ENCODE measurements at regions not wholly inside any gene's neighbourhood (a gene's known extent, or its start where the extent isn't known, plus 50 kb on each side); places are given as distances from the start of the nearest gene placed in this dataset.

DNA sequence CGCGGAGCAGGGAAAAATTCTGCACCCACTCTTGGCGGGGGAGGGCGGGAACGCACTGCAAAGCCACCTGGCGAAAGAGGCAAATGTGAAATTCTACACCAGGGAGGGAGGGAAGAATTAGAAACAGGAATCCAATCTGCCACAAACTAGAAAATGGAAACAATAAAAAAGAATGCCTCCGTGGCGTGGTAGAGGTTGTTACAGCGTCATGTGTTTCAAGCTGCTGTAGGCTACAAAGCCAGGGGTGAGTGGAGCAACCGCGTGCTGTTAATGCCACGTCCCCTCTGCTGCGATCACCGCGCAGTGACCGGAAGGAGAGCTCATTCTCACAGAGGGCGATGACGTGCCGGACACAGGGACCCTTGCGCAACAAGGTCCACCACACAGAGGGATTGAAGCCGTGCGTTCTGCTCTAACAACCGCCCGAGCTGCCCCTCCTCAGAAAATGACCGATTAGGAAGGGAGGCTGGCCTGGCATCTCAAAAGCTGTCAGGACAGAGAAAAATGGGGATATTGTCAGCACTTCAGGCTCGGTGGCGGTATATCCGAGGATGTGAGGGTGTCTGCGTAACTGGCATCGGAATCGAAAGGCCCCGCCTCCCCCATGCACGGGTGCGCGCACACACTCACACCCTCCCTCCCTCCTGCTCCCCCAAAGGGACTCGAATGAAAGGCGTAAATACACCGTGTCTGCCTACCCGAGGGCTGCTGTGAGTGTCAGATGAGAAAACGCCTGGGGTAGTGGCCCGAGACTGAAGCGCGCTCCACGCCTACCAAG is 70.8 kb upstream of the TNRC6C start:
- Mint-ChIP-seq H3K4me1 (peaks cover 41 to 77% (median 65%) of the 10 kb centered on the region in 4 donors), H3K27ac (peak overlapping the region; percentile 90 to 99 (median 98)), H3K27me3 (no peaks in the 10 kb centered on the region), H3K4me3 (peak overlapping the region; percentile 90 to 97 (median 94)), H3K9me3 (no peaks in the 10 kb centered on the region), H3K36me3 (no peaks in the 10 kb centered on the region)
- POLR2A ChIA-PET: interaction anchor here (0.8 to 9.8 kb wide), 12 partner anchors 9 to 504 kb away, joined by 3 to 166 read pairs (median 4); partner anchors contain the start of gene TNRC6C
- peak; percentile 88 to 92 for ATAC-seq
- DNase-seq: peak; percentile 68 to 90 (median 85)

- H3K27me3 Mint-ChIP-seq: no peaks in the 10 kb centered on the region
- DNase-seq: peak in 1 of 10 donors; percentile 21
Observed at GRCh38 chr17:77888242-77889134, 70.0 kb upstream of the TNRC6C start.

DNA sequence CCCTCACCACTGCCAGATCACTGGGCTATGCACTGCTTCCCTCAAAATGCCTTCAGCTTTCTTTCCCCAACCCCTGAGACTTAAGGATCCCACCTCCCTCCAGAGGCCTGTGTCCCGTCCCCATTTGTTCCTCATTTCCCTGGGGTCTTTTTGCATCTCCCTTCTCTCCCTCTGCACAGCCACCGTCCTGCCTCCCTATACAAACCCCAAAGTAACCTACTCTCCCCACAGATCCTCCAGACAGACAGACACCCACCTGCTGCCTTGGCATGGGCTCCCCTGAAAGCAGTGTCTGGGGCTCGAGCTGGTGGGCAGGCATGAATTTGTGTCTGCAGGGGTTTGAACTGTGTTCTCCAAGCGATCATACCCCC is 69.4 kb upstream of the TNRC6C start:
- ATAC-seq (no peak), DNase-seq (no peak)
- Mint-ChIP-seq H3K9me3 (no peaks in the 10 kb centered on the region), H3K27ac (peak overlapping the region in 9 of 10 donors; percentile 52 to 99 (median 78)), H3K4me1 (peaks cover 46 to 78% (median 67%) of the 10 kb centered on the region in 4 donors), H3K36me3 (no peaks in the 10 kb centered on the region), H3K27me3 (no peaks in the 10 kb centered on the region), H3K4me3 (peak overlapping the region in 7 of 10 donors; percentile 2 to 58 (median 42))
- POLR2A ChIA-PET: interaction anchor here (0.6 to 9.8 kb wide), 4 partner anchors 55 to 1719 kb away, joined by 4 to 166 read pairs (median 6); partner anchors contain the start of gene TNRC6C

More at GRCh38 chr17:77888242-77889134, 70.0 kb upstream of the TNRC6C start:
- no peaks in the 10 kb centered on the region for H3K36me3 Mint-ChIP-seq
- POLR2A ChIA-PET: interaction anchor here (0.6 to 9.8 kb wide), 13 partner anchors 9 to 1718 kb away, joined by 3 to 166 read pairs (median 4); partner anchors contain the start of gene TNRC6C
- H3K4me3 Mint-ChIP-seq: peak overlapping the region; percentile 90 to 97 (median 94)
- H3K4me1 Mint-ChIP-seq: peaks cover 47 to 78% (median 67%) of the 10 kb centered on the region in 4 donors
- ATAC-seq: peak in 1 of 2 donors; percentile 3
- H3K9me3 Mint-ChIP-seq: no peaks in the 10 kb centered on the region
- peak overlapping the region; percentile 90 to 99 (median 98) for H3K27ac Mint-ChIP-seq

DNA sequence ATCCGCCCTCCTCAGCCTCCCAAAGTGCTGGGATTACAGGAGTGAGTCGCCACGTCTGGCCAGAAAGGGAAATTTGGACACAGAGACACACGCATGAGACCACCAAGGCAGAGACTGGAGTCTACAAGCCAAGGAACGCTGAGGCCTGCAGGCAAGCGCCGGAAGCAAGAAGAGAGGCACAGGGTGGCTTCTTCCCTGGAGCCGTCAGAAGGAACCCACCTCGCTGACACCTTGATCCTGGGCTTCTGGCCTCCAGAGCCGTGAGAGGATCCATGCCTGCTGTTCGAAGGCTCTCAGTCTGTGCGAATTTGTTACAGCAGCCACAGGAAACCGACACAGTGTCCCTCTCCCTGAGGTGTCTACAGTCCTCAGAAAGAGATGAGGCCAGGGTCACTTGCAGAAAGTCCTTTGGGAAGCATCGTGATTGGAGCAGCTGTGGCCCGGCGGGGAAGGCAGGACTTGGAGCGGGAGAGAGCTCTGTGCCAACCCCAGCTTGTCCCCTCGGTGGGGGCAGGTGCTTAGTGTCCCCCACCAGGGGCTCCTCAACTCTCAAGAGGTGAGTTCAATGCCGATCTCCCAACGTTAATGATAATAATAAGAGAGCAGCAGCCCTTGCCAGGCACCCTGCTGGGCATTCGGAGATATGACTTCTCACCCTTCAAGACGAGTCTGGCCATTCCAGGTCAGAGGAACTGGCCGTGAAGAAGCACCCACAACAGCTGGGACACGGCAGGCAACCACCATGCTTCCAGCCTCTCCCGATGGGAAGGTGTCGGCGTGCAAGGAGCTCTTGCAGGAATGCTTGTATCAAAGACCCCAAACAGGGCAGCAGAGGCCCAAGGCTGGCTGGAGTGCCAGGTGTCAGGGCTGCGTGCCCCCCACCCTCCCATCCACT is 68.4 kb upstream of the TNRC6C start:
- POLR2A ChIA-PET: interaction anchor here (1.1 to 9.8 kb wide), 3 partner anchors 9 to 68 kb away, joined by 4 to 166 read pairs (median 15); partner anchors contain the start of gene TNRC6C
- peaks cover 44 to 76% (median 61%) of the 10 kb centered on the region in 4 donors for H3K4me1 Mint-ChIP-seq
- ATAC-seq (no peak), DNase-seq (no peak)
- H3K9me3 Mint-ChIP-seq: no peaks in the 10 kb centered on the region
- H3K4me3 Mint-ChIP-seq: no peak overlapping the region
- H3K27ac Mint-ChIP-seq: peak overlapping the region in 2 of 10 donors; percentile 27 to 69
- H3K36me3 Mint-ChIP-seq: no peaks in the 10 kb centered on the region
- no peaks in the 10 kb centered on the region for H3K27me3 Mint-ChIP-seq

GRCh38 chr17:77890771-77891170 is 67.7 kb upstream of the TNRC6C start:
- no peak overlapping the region for H3K4me3 Mint-ChIP-seq
- POLR2A ChIA-PET: interaction anchor here (1.1 to 3.5 kb wide), 2 partner anchors 10 to 68 kb away, joined by 4 to 15 read pairs; partner anchors contain the start of gene TNRC6C
- DNase-seq: peak in 1 of 10 donors; percentile 30
- no peaks in the 10 kb centered on the region for H3K36me3 Mint-ChIP-seq
- H3K27me3 Mint-ChIP-seq: no peaks in the 10 kb centered on the region
- H3K27ac Mint-ChIP-seq: peak overlapping the region in 1 of 10 donors; percentile 31
- H3K4me1 Mint-ChIP-seq: peaks cover 41 to 70% (median 58%) of the 10 kb centered on the region in 4 donors
- H3K9me3 Mint-ChIP-seq: no peaks in the 10 kb centered on the region
- no peak for ATAC-seq

- H3K4me3 Mint-ChIP-seq: no peak overlapping the region
Observed at GRCh38 chr17:77891602-77892001, 66.9 kb upstream of the TNRC6C start.

GRCh38 chr17:77892031-77892430 is 66.5 kb upstream of the TNRC6C start:
- H3K36me3 Mint-ChIP-seq: no peaks in the 10 kb centered on the region
- DNase-seq: peak in 1 of 10 donors; percentile 21
- H3K9me3 Mint-ChIP-seq: no peaks in the 10 kb centered on the region
- no peak for ATAC-seq
- H3K27ac Mint-ChIP-seq: no peak overlapping the region
- H3K4me1 Mint-ChIP-seq: peaks cover 32 to 58% (median 46%) of the 10 kb centered on the region in 4 donors
- H3K27me3 Mint-ChIP-seq: no peaks in the 10 kb centered on the region
- no peak overlapping the region for H3K4me3 Mint-ChIP-seq
- POLR2A ChIA-PET: interaction anchor here (1.5 to 3.5 kb wide), 4 partner anchors 8 to 281 kb away, joined by 5 to 20 read pairs (median 10); partner anchors contain the start of gene TNRC6C

More at GRCh38 chr17:77891602-77892001, 66.9 kb upstream of the TNRC6C start:
- no peak for ATAC-seq
- Mint-ChIP-seq H3K27me3 (no peaks in the 10 kb centered on the region), H3K9me3 (no peaks in the 10 kb centered on the region), H3K27ac (peak overlapping the region in 1 of 10 donors; percentile 46), H3K36me3 (no peaks in the 10 kb centered on the region), H3K4me1 (peaks cover 36 to 62% (median 50%) of the 10 kb centered on the region in 4 donors)
- no peak for DNase-seq
- POLR2A ChIA-PET: interaction anchor here (1.1 to 3.5 kb wide), 2 partner anchors 11 to 67 kb away, joined by 4 to 15 read pairs; partner anchors contain the start of gene TNRC6C

GRCh38 chr17:77892469-77893143 is 65.9 kb upstream of the TNRC6C start:
- ATAC-seq: no peak

DNA sequence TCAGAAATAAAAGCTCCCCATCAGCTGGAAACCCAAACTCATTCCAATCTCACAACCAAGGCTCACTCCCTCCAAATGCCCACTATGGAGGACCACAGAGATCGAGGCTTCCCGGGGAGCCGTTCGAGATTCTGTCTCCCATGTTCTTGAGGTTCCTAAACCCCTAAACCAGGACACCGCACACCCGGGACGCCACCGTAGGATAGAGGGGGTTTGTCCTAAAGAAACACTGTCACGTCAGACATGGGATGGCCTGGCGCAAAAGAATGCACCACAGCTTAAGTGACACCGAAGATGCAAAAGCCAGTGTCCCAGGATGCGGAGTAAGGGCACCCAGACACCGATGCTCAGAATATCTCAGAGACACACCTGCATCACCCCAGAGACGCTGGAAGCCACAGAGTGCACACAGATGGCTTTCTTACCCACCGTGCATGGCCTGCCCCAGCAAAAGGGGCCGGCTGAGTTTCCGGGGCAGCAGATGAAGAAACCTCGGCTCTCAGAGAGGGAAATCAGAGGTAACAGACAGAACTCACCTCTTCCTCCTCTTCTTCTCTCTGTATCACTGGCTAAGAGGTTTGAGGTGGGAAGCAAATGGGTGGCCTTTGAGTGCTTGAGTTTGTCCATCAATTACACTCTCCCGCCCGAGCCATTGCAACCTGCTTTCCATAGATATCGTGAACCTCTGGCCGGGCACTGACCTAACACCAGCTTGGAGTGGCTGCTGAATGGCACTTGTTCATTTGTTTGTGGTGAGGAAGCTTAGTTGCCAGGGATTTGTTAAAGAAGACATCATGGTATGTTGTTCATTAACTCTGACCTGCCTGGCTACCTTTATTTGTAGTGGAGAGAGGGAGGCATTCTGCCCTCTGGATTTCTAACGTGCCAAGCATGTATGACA is 65.1 kb upstream of the TNRC6C start:
- H3K4me1 Mint-ChIP-seq: peaks cover 20 to 44% (median 34%) of the 10 kb centered on the region in 4 donors
- POLR2A ChIA-PET: interaction anchor here (1.1 to 3.5 kb wide), 5 partner anchors 9 to 283 kb away, joined by 3 to 20 read pairs (median 6); partner anchors contain the start of gene TNRC6C
- peak overlapping the region in 8 of 10 donors; percentile 3 to 75 (median 45) for H3K4me3 Mint-ChIP-seq
- H3K9me3 Mint-ChIP-seq: no peaks in the 10 kb centered on the region
- peak; percentile 84 to 93 for ATAC-seq
- peak overlapping the region in 9 of 10 donors; percentile 26 to 91 (median 80) for H3K27ac Mint-ChIP-seq
- no peaks in the 10 kb centered on the region for H3K27me3 Mint-ChIP-seq
- DNase-seq: peak in 4 of 10 donors; percentile 37 to 64 (median 53)
- H3K36me3 Mint-ChIP-seq: no peaks in the 10 kb centered on the region

More at GRCh38 chr17:77892469-77893143, 65.9 kb upstream of the TNRC6C start:
- Mint-ChIP-seq H3K9me3 (no peaks in the 10 kb centered on the region), H3K27me3 (no peaks in the 10 kb centered on the region), H3K4me3 (peak overlapping the region in 6 of 10 donors; percentile 24 to 75 (median 52)), H3K4me1 (peaks cover 27 to 52% (median 41%) of the 10 kb centered on the region in 4 donors), H3K36me3 (no peaks in the 10 kb centered on the region), H3K27ac (peak overlapping the region in 7 of 10 donors; percentile 27 to 91 (median 76))
- POLR2A ChIA-PET: interaction anchor here (1.5 to 3.5 kb wide), 4 partner anchors 9 to 282 kb away, joined by 5 to 20 read pairs (median 10); partner anchors contain the start of gene TNRC6C
- DNase-seq: peak in 1 of 10 donors; percentile 50

All from naive thymus-derived CD8-positive, alpha-beta T cell (primary cell).